CD8-positive, alpha-beta memory T cell (primary cell): ENCODE measurements at regions not wholly inside any gene's neighbourhood (a gene's known extent, or its start where the extent isn't known, plus 50 kb on each side); places are given as distances from the start of the nearest gene placed in this dataset.
"Not testable (repeated sequence)": the region's sequence is repeated elsewhere in the genome, so short reads cannot be mapped to it uniquely, and the experiment has no call there.

ENCODE experiments used
- CTCF ChIA-PET: fragments of 350-600 bp; sonication (Branson Sonifier 250); formaldehyde crosslinking; loops from one replicate; lab custom pipeline; 2021; ENCODE audit warnings: antibody characterized with exemption; lab: Charles Lee
- POLR2A ChIA-PET: fragments of 350-600 bp; sonication (Branson Sonifier 250); formaldehyde crosslinking; loops from one replicate; lab custom pipeline; 2021; ENCODE audit warnings: antibody characterized with exemption; lab: Charles Lee
- DNase-seq, 5 donors: peaks; one replicate each; pipeline versions ENCODE4 v3.0.0 to v3.0.0-alpha.2; 2020 to 2022; ENCODE audit warnings: mixed read lengths in 1 of 5
- H3K27ac ChIP-seq: one replicate; pipeline ENCODE4 v1.7.0; 2013; ENCODE audit warnings: low read depth, mild to moderate bottlenecking, low read length, moderate library complexity
- H3K27me3 ChIP-seq: 2 replicates; pipeline ENCODE4 v1.7.0; 2013; ENCODE audit warnings: low read length, mild to moderate bottlenecking; ENCODE audit not compliant: insufficient read depth, poor library complexity, severe bottlenecking
- H3K36me3 ChIP-seq: 2 replicates; pipeline ENCODE4 v1.7.0; 2013; ENCODE audit warnings: mild to moderate bottlenecking, low read length, moderate library complexity; ENCODE audit not compliant: insufficient read depth
- H3K4me1 ChIP-seq: 2 replicates; pipeline ENCODE4 v1.7.0; 2013; ENCODE audit warnings: mild to moderate bottlenecking, low read length, moderate library complexity; ENCODE audit not compliant: insufficient read depth
- H3K4me3 ChIP-seq: 2 replicates; pipeline ENCODE4 v1.7.0; 2013; ENCODE audit warnings: mild to moderate bottlenecking, low read length
- H3K9me3 ChIP-seq: 2 replicates; pipeline ENCODE4 v1.7.0; 2013; ENCODE audit warnings: mild to moderate bottlenecking, low read length
- H3K27ac Mint-ChIP-seq, 8 donors: one replicate each; pipeline ENCODE4 v1.8.0; 2020 to 2021; ENCODE audit warnings: mixed read lengths in 8 of 8, mild to moderate bottlenecking in 6 of 8, inconsistent platforms in 3 of 8, moderate library complexity in 3 of 8
- H3K27me3 Mint-ChIP-seq, 2 donors: one replicate each; pipeline ENCODE4 v1.8.0; 2020 to 2021; ENCODE audit warnings: mixed read lengths in 2 of 2, mild to moderate bottlenecking in 1 of 2, moderate library complexity in 1 of 2
- H3K36me3 Mint-ChIP-seq, 3 donors: one replicate each; pipeline ENCODE4 v1.8.0; 2020 to 2021; ENCODE audit warnings: mixed read lengths in 3 of 3, inconsistent platforms in 1 of 3, mild to moderate bottlenecking in 1 of 3
- H3K4me1 Mint-ChIP-seq, 3 donors: one replicate each; pipeline ENCODE4 v1.8.0; 2020 to 2021; ENCODE audit warnings: mixed read lengths in 3 of 3, inconsistent platforms in 1 of 3, mild to moderate bottlenecking in 1 of 3
- H3K4me3 Mint-ChIP-seq, 7 donors: one replicate each; pipeline ENCODE4 v1.8.0; 2020 to 2021; ENCODE audit warnings: mixed read lengths in 7 of 7, mild to moderate bottlenecking in 6 of 7, moderate library complexity in 4 of 7, inconsistent platforms in 2 of 7
- H3K9me3 Mint-ChIP-seq, 5 donors: one replicate each; pipeline ENCODE4 v1.8.0; 2020 to 2022; ENCODE audit warnings: mixed read lengths in 5 of 5, mild to moderate bottlenecking in 3 of 5, moderate library complexity in 2 of 5, inconsistent platforms in 1 of 5

DNA sequence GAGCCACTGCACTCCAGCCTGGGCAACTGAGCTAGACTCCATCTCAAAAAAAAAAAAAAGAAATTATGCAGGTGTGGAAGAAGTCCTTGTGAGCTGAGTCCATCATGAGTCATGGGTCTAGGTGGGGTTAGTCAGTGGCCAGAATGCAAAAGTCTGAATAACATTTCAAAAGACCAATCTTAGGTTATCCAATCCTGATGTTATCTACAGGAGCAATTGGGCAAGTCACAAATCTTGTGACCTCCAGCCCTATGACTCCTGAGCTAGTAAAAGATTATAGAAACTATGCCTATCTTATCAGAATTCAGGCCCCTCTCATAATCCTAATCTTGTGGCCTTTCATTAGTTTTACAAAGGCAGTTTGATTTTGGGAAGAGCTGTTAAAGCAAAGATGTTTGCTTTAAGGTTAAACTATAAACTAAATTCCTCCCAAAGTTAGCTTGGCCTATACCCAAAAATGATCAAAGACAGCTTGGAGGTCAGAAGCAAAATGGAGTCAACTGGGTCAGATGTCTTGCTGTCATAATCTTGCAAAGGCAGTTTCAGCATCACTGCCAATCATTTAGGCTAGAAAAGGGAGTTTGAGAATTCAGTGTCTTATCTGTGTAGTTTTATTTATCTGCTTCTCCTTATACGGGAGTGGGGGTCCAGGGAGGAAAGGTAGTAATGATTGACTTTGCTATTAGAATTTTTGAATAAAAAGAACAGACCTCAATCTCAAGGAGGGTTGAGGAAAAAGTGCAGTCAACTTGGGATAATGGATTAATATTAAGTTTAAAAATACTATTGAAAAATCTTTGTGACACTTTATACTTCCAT is 71.2 kb upstream of the TRIM24 start:
- no peaks in the 10 kb centered on the region for H3K4me1 ChIP-seq
- no peaks in the 10 kb centered on the region for H3K27me3 ChIP-seq
- CTCF ChIA-PET: no interaction called here
- no peak overlapping the region for H3K27ac ChIP-seq
- Mint-ChIP-seq H3K4me1 (no peaks in the 10 kb centered on the region), H3K4me3 (no peak overlapping the region), H3K27ac (no peak overlapping the region), H3K9me3 (peaks cover 0 to 1% (median 0%) of the 10 kb centered on the region in 5 donors), H3K27me3 (peaks cover 2 to 4% of the 10 kb centered on the region in 2 donors), H3K36me3 (no peaks in the 10 kb centered on the region)
- no peak overlapping the region for H3K4me3 ChIP-seq
- H3K36me3 ChIP-seq: no peaks in the 10 kb centered on the region
- DNase-seq: no peak
- POLR2A ChIA-PET: no interaction called here
- H3K9me3 ChIP-seq: no peaks in the 10 kb centered on the region

DNA sequence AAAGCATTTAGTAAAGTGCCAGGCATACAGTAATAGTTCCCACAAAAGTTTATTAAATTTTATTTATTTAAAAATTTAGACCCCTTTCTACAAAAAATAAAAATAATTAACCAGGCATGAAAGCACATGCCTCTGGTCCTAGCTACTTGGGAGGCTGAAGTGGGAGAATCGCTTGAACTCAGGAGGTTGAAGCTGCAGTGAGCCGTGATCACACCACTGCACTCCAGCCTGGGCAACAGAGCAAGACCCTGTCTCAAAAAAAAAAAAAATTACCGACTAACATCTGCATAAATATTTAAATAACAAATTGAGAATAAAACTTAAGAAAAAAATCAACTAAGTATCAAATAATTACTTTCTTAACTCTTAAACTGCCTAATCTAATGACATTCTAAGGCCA is 64.3 kb upstream of the TRIM24 start:
- H3K4me3 ChIP-seq: no peak overlapping the region
- H3K36me3 ChIP-seq: no peaks in the 10 kb centered on the region
- Mint-ChIP-seq H3K4me1 (no peaks in the 10 kb centered on the region), H3K27me3 (peaks cover 0 to 4% of the 10 kb centered on the region in 2 donors), H3K9me3 (no peaks in the 10 kb centered on the region), H3K36me3 (no peaks in the 10 kb centered on the region), H3K4me3 (no peak overlapping the region), H3K27ac (no peak overlapping the region)
- ChIA-PET CTCF (no interaction called here), POLR2A (no interaction called here)
- no peaks in the 10 kb centered on the region for H3K27me3 ChIP-seq
- no peaks in the 10 kb centered on the region for H3K9me3 ChIP-seq
- H3K27ac ChIP-seq: no peak overlapping the region
- H3K4me1 ChIP-seq: no peaks in the 10 kb centered on the region
- no peak for DNase-seq

DNA sequence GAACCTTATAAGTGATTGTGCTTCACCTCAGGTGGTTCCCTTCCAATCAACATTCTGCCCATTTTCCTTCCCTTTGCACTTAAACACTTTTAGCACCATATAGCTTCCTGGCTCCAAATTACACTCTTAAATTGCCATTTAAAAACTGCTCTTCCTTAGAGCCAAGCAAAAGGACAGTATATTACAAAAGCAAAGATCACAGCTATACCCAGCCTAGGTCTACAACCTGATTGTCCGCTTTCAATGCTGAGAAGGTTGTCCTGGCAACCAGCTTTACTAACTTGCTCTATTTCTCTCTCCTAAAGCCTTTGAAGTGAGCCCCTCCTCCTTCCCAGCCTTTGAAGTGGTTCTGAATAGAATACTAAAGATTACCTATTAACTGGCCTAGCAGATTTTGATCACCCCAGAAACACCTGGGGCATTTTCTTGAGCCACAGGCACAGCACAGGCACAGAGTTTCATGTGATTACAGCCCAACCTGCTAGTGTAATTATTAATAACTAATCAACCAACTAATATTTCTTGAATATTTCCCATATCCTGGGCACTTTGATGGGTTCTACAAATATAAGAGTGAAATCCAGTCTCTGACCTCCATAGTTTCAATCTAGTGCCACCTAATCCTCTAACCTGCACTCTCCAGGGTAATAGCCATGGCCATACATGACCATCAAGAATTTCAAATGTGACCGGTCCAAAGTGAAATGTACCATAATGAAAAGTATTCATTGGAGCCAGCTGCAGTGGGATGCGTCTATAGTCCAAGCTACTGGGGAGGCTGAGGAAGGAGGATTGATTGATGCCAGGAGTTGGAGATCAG is 63.6 kb upstream of the TRIM24 start:
- no peak for DNase-seq
- no peaks in the 10 kb centered on the region for H3K4me1 Mint-ChIP-seq
- H3K9me3 Mint-ChIP-seq: no peaks in the 10 kb centered on the region
- H3K27ac Mint-ChIP-seq: no peak overlapping the region
- no peak overlapping the region for H3K27ac ChIP-seq
- POLR2A ChIA-PET: no interaction called here
- no peaks in the 10 kb centered on the region for H3K9me3 ChIP-seq
- H3K4me1 ChIP-seq: no peaks in the 10 kb centered on the region
- H3K4me3 Mint-ChIP-seq: no peak overlapping the region
- peaks cover 0 to 4% of the 10 kb centered on the region in 2 donors for H3K27me3 Mint-ChIP-seq
- no peak overlapping the region for H3K4me3 ChIP-seq
- CTCF ChIA-PET: no interaction called here
- no peaks in the 10 kb centered on the region for H3K36me3 Mint-ChIP-seq
- no peaks in the 10 kb centered on the region for H3K27me3 ChIP-seq
- H3K36me3 ChIP-seq: no peaks in the 10 kb centered on the region

DNA sequence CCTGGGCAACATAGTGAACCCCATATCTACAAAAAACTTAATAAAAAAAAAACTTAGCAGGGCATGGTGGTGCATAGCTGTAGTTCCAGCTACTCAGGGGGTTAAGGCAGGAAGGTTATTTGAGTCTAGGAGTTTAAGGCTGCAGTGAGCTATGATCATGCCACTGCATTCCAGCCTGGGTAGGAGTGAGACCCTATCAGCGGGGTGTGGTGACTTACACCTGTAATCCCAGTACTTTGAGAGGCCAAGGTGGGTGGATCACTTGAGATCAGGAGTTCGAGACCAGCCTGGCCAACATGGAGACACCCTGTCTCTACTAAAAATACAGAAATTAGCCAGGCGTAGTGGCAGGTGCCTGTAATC is 63.0 kb upstream of the TRIM24 start:
- H3K27me3 Mint-ChIP-seq, H3K27ac Mint-ChIP-seq, H3K4me1 Mint-ChIP-seq, H3K4me3 Mint-ChIP-seq, POLR2A ChIA-PET, H3K36me3 ChIP-seq, H3K36me3 Mint-ChIP-seq, H3K4me3 ChIP-seq, H3K4me1 ChIP-seq, DNase-seq, H3K27ac ChIP-seq, CTCF ChIA-PET, H3K9me3 Mint-ChIP-seq, H3K9me3 ChIP-seq, H3K27me3 ChIP-seq: not testable (repeated sequence)

DNA sequence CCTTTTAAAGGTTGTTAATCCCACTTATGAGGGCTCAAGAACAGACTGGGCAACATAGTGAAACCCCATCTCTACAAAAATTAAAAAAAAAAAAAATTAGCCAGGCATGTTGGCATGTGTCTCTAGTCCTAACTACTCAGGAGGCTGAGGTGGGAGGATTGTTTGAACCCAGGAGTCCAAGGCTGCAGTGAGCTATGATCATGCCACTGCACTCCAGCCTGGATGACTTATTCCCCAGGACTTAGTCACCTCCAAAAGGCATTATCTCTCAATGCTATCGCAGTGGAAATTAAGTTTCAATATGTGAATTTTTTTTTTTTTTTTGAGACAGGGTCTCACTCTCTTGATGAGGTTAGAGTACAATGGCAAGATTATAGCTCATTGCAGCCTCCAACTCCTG is 61.2 kb upstream of the TRIM24 start:
- no peak for DNase-seq
- H3K4me3 Mint-ChIP-seq: no peak overlapping the region
- no peaks in the 10 kb centered on the region for H3K36me3 Mint-ChIP-seq
- ChIA-PET CTCF (no interaction called here), POLR2A (no interaction called here)
- H3K4me3 ChIP-seq: no peak overlapping the region
- no peaks in the 10 kb centered on the region for H3K4me1 Mint-ChIP-seq
- no peaks in the 10 kb centered on the region for H3K9me3 ChIP-seq
- no peak overlapping the region for H3K27ac Mint-ChIP-seq
- no peak overlapping the region for H3K27ac ChIP-seq
- H3K36me3 ChIP-seq: no peaks in the 10 kb centered on the region
- H3K27me3 Mint-ChIP-seq: peaks cover 0 to 4% of the 10 kb centered on the region in 2 donors
- H3K27me3 ChIP-seq: no peaks in the 10 kb centered on the region
- no peaks in the 10 kb centered on the region for H3K9me3 Mint-ChIP-seq
- H3K4me1 ChIP-seq: no peaks in the 10 kb centered on the region

DNA sequence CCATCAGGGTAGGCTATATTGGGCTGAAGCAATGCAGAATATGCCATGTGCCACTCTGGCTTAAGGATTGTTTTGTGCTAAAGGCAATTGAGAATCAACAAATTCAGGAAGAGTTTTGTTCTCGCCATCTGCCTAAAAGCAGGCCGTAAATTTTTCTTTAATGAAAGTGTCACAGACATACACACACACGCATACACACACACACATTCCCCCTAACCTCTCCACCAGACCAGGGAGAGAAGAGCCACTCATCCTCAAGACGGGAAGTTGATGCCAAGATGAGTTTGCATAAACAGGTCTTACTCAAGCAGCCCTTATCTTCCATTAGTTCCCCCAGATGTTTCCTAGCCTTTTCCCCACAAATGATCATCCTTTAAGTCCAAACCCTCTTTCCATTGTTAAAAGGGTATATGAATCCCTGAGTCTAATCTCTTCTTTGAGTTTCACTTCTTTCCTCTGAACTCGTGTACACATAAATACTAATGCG is 59.6 kb upstream of the TRIM24 start:
- no peak overlapping the region for H3K4me3 Mint-ChIP-seq
- H3K27ac Mint-ChIP-seq: no peak overlapping the region
- CTCF ChIA-PET: no interaction called here

DNA sequence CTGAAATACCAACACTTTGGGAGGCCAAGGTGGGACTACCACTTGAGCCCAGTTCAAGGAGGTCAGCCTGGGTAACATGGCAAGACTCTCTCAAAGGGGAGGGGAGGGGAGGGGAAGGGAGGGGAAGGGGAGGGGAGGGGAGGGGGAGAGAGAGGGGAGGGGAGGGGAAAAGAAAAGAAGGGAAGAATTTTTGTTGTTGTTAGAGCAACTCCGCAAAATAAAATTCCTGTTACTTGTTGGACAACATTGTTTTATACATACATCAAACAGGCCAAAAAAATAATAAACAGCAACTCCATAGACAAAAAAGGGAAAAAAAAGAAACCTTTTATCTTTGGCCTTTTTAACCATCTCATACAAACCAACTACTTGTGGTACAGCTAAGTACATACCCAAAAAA is 57.3 kb upstream of the TRIM24 start:
- H3K27ac ChIP-seq: no peak overlapping the region
- CTCF ChIA-PET: no interaction called here
- H3K36me3 Mint-ChIP-seq: no peaks in the 10 kb centered on the region
- H3K4me3 ChIP-seq: no peak overlapping the region
- no peaks in the 10 kb centered on the region for H3K9me3 Mint-ChIP-seq
- no peak overlapping the region for H3K27ac Mint-ChIP-seq
- no peaks in the 10 kb centered on the region for H3K4me1 Mint-ChIP-seq
- H3K27me3 ChIP-seq: no peaks in the 10 kb centered on the region
- POLR2A ChIA-PET: no interaction called here
- no peak for DNase-seq
- no peaks in the 10 kb centered on the region for H3K27me3 Mint-ChIP-seq
- H3K36me3 ChIP-seq: no peaks in the 10 kb centered on the region
- H3K4me3 Mint-ChIP-seq: no peak overlapping the region
- H3K4me1 ChIP-seq: no peaks in the 10 kb centered on the region
- H3K9me3 ChIP-seq: no peaks in the 10 kb centered on the region

More for the DNA sequence above, 59.6 kb upstream of the TRIM24 start:
- no peaks in the 10 kb centered on the region for H3K27me3 ChIP-seq
- H3K4me1 ChIP-seq: no peaks in the 10 kb centered on the region
- Mint-ChIP-seq H3K4me1 (no peaks in the 10 kb centered on the region), H3K27me3 (peaks cover 0 to 4% of the 10 kb centered on the region in 2 donors), H3K9me3 (no peaks in the 10 kb centered on the region), H3K36me3 (no peaks in the 10 kb centered on the region)
- H3K4me3 ChIP-seq: no peak overlapping the region
- no peak overlapping the region for H3K27ac ChIP-seq
- DNase-seq: no peak
- H3K9me3 ChIP-seq: no peaks in the 10 kb centered on the region
- POLR2A ChIA-PET: no interaction called here
- H3K36me3 ChIP-seq: no peaks in the 10 kb centered on the region

DNA sequence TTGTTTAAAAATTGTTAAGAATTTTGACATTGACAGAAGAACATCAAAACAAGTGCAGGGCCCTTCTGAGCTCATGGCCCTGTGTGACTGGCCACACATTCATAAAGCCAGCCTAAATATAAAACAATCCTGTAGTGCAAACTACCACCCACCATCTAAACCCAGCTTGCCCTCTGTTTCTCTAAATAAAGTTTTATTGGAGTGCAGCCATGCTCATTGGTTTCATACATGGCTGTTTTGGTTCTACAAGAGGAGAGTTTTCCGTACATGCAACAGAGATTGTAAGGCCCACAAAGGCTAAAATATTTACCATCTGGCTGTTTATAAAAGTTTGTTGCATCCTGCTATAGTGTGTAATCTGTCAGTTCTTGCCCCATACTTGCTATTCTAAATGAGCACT is 54.6 kb upstream of the TRIM24 start:
- Histone ChIP-seq H3K27ac (no peak overlapping the region), H3K4me3 (no peak overlapping the region), H3K36me3 (no peaks in the 10 kb centered on the region), H3K9me3 (no peaks in the 10 kb centered on the region), H3K4me1 (no peaks in the 10 kb centered on the region), H3K27me3 (no peaks in the 10 kb centered on the region)
- Mint-ChIP-seq H3K4me1 (no peaks in the 10 kb centered on the region), H3K27me3 (peaks cover 0 to under 1% of the 10 kb centered on the region in 2 donors), H3K27ac (no peak overlapping the region), H3K9me3 (no peaks in the 10 kb centered on the region), H3K36me3 (no peaks in the 10 kb centered on the region), H3K4me3 (no peak overlapping the region)
- DNase-seq: no peak
- CTCF ChIA-PET: no interaction called here
- POLR2A ChIA-PET: no interaction called here
